PC-9 (cell line): ENCODE measurements at regions not wholly inside any gene's neighbourhood (a gene's known extent, or its start where the extent isn't known, plus 50 kb on each side); places are given as distances from the start of the nearest gene placed in this dataset.

ENCODE experiments used
- BruUV-seq: library from RNA; stranded (reverse); fragments of 400-500 nt; replicated peaks from 2 replicates; lab custom pipeline; 2021; lab: Mats Ljungman, UMichigan
- CTCF ChIA-PET: fragments of 300-600 bp; sonication (Branson Sonifier 250); formaldehyde crosslinking; loops from one replicate; lab custom pipeline; 2022; ENCODE audit warnings: antibody characterized with exemption; lab: Charles Lee
- POLR2A ChIA-PET: fragments of 300-600 bp; sonication (Branson Sonifier 250); formaldehyde crosslinking; loops from one replicate; lab custom pipeline; 2022; ENCODE audit warnings: antibody characterized with exemption; ENCODE audit not compliant: unreplicated experiment; lab: Charles Lee
- DNase-seq, 2 experiments: peaks; one replicate each; pipeline versions ENCODE4 v3.0.0 to v3.0.0-alpha.2; 2015 to 2022; ENCODE audit warnings: mixed read lengths in 1 of 2
- H2AFZ ChIP-seq: fragments of 200-600 bp; sonication (generic); 2 replicates; pipeline ENCODE4 v1.8.1; 2017; ENCODE audit warnings: antibody characterized with exemption
- H3F3A ChIP-seq: fragments of 200-600 bp; sonication (generic); 2 replicates; pipeline ENCODE4 v1.8.1; 2017; ENCODE audit warnings: antibody characterized with exemption, mild to moderate bottlenecking, low read depth; ENCODE audit not compliant: insufficient read depth
- H3K27ac ChIP-seq: fragments of 200-600 bp; sonication (generic); 2 replicates; pipeline ENCODE4 v1.6.1; 2016; ENCODE audit warnings: mixed run types
- H3K27me3 ChIP-seq: fragments of 200-600 bp; sonication (generic); 2 replicates; pipeline ENCODE4 v1.6.1; 2016; ENCODE audit warnings: low read depth, mixed run types; ENCODE audit not compliant: insufficient read depth
- H3K36me3 ChIP-seq: fragments of 200-600 bp; sonication (generic); 2 replicates; pipeline ENCODE4 v1.6.1; 2016; ENCODE audit warnings: low read depth, mixed run types
- H3K4me1 ChIP-seq: fragments of 200-600 bp; sonication (generic); replicated peaks from 2 replicates; pipeline ENCODE4 v1.6.1; 2016; ENCODE audit warnings: mixed run types; ENCODE audit not compliant: insufficient read depth
- H3K4me2 ChIP-seq: fragments of 200-600 bp; sonication (generic); 2 replicates; pipeline ENCODE4 v1.6.1; 2017; ENCODE audit warnings: mixed run types
- H3K4me3 ChIP-seq: fragments of 200-600 bp; sonication (generic); 2 replicates; pipeline ENCODE4 v1.6.1; 2016; ENCODE audit warnings: mixed run types
- H3K79me2 ChIP-seq: fragments of 200-600 bp; sonication (generic); 2 replicates; pipeline ENCODE4 v1.6.1; 2017; ENCODE audit warnings: low read depth, mixed run types
- H3K9me2 ChIP-seq: fragments of 200-600 bp; sonication (generic); 2 replicates; pipeline ENCODE4 v1.8.1; 2017; ENCODE audit warnings: mild to moderate bottlenecking; ENCODE audit not compliant: insufficient read depth
- H3K9me3 ChIP-seq: fragments of 200-600 bp; sonication (generic); 2 replicates; pipeline ENCODE4 v1.8.1; 2016; ENCODE audit warnings: low read depth; ENCODE audit not compliant: insufficient read depth
- H4K20me1 ChIP-seq: fragments of 200-600 bp; sonication (generic); 2 replicates; pipeline ENCODE4 v1.8.1; 2017; ENCODE audit not compliant: insufficient read depth
- CTCF ChIP-seq: fragments of 200-600 bp; sonication (generic); conservative IDR thresholded peaks from 2 replicates; pipeline ENCODE4 v1.6.1; 2017; ENCODE audit warnings: mixed run types, antibody characterized with exemption, mild to moderate bottlenecking, moderate library complexity
- EZH2 ChIP-seq: fragments of 200-600 bp; sonication (generic); IDR thresholded peaks from 2 replicates; pipeline ENCODE4 v1.8.0; 2017; ENCODE audit warnings: antibody characterized with exemption, low read depth
- intact Hi-C: fragments of 100-400 bp; cut with micrococcal nuclease; formaldehyde crosslinking; loops from one replicate; pipeline ENCODE4 v1.10.0; 2022; ENCODE audit not compliant: unreplicated experiment

GRCh38 chr3:22907796-22908195 lies 295.3 kb upstream of the UBE2E2 start:
- Histone ChIP-seq H3K9me2 (no peaks in the 10 kb centered on the region), H3K4me3 (no peak overlapping the region), H3K27me3 (no peaks in the 10 kb centered on the region), H3F3A (no peaks in the 10 kb centered on the region), H3K27ac (no peak overlapping the region), H3K36me3 (no peaks in the 10 kb centered on the region), H4K20me1 (no peaks in the 10 kb centered on the region), H2AFZ (no peak overlapping the region), H3K4me2 (no peak overlapping the region), H3K4me1 (no peaks in the 10 kb centered on the region), H3K9me3 (no peaks in the 10 kb centered on the region), H3K79me2 (no peaks in the 10 kb centered on the region)
- no TSS peak for BruUV-seq
- CTCF ChIA-PET: no interaction called here
- TF ChIP-seq EZH2 (no peak), CTCF (no peak)
- intact Hi-C loops: no loop called here
- DNase-seq: no peak
- POLR2A ChIA-PET: no interaction called here

DNA sequence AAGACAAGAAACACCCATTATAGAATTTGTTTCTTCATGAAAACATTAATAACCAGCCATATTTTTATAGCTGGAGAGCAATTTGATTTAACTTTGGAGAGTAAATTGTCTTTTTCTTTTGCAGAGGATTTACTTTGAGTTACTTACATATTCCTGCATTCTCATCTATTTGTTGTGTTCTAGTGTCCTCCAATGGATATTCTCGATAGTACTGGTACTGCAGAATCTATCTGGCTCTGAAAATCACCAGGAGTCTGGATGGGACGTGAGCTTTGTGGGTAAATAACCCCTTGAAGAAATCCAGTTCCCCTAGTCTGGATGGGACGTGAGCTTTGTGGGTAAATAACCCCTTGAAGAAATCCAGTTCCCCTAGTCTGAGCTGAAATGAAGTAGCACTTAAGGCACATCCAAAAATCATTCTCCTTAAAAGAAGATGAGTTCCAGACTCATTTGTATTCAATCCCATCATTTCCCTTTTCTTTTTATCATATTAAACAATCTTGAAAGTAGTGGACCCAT lies 294.1 kb upstream of the UBE2E2 start:
- TF ChIP-seq EZH2 (no peak), CTCF (no peak)
- Histone ChIP-seq H3K4me2 (no peak overlapping the region), H3K27ac (no peak overlapping the region), H3K4me1 (no peaks in the 10 kb centered on the region), H3K36me3 (no peaks in the 10 kb centered on the region), H3K9me3 (no peaks in the 10 kb centered on the region), H3K27me3 (no peaks in the 10 kb centered on the region), H4K20me1 (no peaks in the 10 kb centered on the region), H2AFZ (no peak overlapping the region; the same call in 1 of the 2 replicates), H3K4me3 (no peak overlapping the region), H3K9me2 (no peaks in the 10 kb centered on the region), H3K79me2 (no peaks in the 10 kb centered on the region), H3F3A (no peaks in the 10 kb centered on the region)
- POLR2A ChIA-PET: no interaction called here
- intact Hi-C loops: no loop called here
- CTCF ChIA-PET: no interaction called here
- no TSS peak for BruUV-seq
- DNase-seq: no peak

DNA sequence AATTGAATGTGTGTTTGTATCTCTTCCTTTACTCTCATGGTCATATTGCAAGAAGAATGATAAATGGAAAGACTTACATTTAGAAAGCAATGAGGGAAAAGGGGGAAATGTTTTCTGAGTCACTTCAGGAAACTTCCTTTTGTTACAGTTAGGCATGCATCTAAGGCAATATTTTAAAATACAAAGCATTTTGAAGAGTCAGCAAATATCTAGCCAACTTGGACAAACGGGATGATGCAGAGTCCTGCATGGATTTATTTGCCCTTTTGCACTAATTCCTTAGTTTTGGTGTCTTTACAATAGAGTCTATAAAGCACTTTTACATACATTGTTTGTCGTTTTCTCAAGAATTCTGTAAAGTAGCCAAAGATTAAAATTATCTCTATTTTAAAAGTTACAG lies 286.2 kb upstream of the UBE2E2 start:
- CTCF ChIA-PET: no interaction called here
- TF ChIP-seq EZH2 (no peak), CTCF (no peak)
- no peaks in the 10 kb centered on the region for H4K20me1 ChIP-seq

More for the DNA sequence above, 286.2 kb upstream of the UBE2E2 start:
- H3K79me2 ChIP-seq: no peaks in the 10 kb centered on the region
- H3K9me2 ChIP-seq: no peaks in the 10 kb centered on the region
- H3K4me3 ChIP-seq: no peak overlapping the region
- no peak overlapping the region for H3K4me2 ChIP-seq
- DNase-seq: no peak
- no peaks in the 10 kb centered on the region for H3K36me3 ChIP-seq
- no peak overlapping the region for H2AFZ ChIP-seq
- intact Hi-C loops: no loop called here
- no TSS peak for BruUV-seq
- no peaks in the 10 kb centered on the region for H3K27me3 ChIP-seq
- no peaks in the 10 kb centered on the region for H3F3A ChIP-seq
- no peaks in the 10 kb centered on the region for H3K9me3 ChIP-seq
- POLR2A ChIA-PET: no interaction called here
- no peak overlapping the region for H3K27ac ChIP-seq
- no peaks in the 10 kb centered on the region for H3K4me1 ChIP-seq
